GDM1 (cell line): ENCODE measurements at regions not wholly inside any gene's neighbourhood (a gene's known extent, or its start where the extent isn't known, plus 50 kb on each side); places are given as distances from the start of the nearest gene placed in this dataset.

Experiments
- DNase-seq: peaks from one replicate; lab custom pipeline; 2025; lab: John Stamatoyannopoulos, UW

DNA sequence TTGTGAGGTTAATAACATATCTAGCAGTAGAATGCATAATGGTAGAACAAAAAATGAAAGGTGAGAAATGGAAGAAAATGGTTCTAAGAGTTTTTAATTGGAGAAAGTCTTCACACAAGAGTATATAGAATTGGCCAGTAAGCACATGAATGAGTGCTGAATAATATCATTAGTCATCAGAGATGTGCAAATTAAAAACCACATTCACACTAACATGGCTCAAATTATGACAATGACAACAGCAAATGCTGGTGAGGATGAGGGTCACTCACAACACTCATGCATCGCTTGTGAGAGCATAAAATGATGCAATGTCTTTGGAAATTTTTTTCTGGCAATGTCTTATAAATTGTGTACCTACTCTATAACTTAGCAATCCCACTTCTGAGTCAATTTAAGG, 1355.4 kb upstream of the ACVR2A start:
- no peak for DNase-seq

- no peak for DNase-seq
These were observed 1363.2 kb upstream of the ACVR2A start for GRCh38 chr2:146481629-146482028.

GRCh38 chr2:146477383-146477782, 1367.4 kb upstream of the ACVR2A start:
- no peak for DNase-seq

DNA sequence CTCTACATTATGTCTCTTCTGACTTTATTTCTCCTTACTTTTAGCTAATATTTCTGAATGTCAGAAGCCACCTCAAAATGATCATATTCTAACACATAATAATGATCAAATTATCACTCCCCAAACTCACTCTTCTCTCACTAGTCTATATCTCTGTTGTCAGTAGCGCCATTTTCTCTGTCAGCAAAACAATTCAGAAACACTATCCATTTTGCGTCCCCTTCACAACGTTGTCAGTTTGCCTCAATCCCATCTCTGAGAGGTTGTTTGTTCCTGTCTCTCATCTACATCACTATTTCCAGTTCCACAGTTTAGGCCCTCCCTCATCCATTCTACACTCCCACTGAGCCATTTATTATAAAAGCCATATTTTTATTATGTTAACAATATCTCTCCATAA, 1376.3 kb upstream of the ACVR2A start:
- DNase-seq, result no peak

DNA sequence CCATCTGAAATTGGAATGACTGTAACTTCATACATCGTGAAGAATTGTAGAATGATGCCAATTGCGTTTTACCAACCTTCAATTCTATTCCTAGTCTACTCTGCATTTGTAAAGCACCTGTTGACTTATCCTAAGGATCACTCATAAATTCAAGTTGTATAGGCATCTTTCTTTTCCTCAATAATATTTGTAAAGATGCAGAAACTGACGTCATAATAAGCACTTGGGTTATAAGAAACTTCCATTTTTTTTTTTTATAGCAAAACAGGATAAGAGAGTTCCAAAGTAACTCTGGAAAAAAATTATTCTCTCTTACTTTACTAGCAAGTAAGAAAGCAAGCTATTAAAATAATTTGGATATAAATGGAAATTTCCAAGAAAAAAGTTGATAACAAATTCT, 1377.4 kb upstream of the ACVR2A start:
- DNase-seq, result no peak

GRCh38 chr2:146465460-146465859, 1379.4 kb upstream of the ACVR2A start:
- DNase-seq, result no peak

DNA sequence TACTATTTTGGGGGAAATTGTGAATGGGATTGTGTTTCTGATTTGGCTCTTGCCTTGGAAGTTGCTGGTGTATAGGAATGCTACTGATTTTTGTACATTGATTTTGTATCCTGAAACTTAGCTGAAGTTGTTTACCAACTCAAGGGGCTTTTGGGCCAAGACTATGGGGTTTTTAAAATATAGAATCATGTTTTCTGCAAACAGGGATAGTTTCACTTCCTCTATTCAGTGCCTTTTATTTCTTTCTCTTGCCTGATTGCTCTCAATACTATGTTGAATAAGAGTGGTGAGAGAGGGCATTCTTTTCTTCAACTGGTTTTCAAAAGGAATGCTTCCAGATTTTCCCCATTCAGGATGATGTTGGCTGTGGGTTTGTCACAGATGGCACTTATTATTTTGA, 1383.8 kb upstream of the ACVR2A start:
- DNase-seq, result no peak

DNA sequence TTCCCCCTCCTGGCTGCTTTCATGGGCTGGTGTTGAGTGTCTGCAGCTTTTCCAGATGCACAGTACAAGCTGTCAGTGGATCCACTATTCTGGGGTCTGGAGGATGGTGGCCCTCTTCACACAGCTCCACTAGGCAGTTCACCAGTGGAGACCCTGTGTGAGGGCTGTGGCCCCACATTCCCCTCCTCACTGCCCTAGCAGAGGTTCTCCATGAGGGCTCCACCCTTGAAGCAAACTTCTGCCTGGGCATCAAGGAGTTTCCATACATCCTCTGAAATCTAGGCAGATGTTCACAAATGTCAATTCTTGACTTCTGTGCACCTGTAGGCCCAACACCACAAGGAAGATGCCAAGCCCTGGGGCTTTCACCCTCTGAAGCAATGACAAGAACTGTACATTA, 1386.2 kb upstream of the ACVR2A start:
- no peak for DNase-seq

DNA sequence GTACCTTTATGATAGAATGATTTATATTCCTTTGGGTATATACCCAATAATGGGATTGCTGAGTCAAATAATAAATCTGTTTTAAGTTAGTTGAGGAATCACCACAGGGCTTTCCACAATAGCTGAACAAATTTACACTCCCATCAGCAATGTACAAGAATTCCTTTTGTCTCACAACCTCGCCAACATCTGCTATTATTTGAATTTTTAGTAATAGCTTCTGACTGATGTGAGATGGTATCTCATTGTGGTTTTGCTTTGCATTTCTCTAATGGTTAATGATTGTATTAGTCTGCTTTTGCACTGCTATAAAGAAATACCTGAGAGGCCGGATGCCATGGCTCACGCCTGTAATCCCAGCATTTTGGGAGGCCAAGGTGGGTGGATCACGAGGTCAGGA, 1387.6 kb upstream of the ACVR2A start:
- no peak for DNase-seq

- no peak for DNase-seq
These were observed 1389.5 kb upstream of the ACVR2A start for GRCh38 chr2:146455325-146455724.

- DNase-seq, result no peak
These were observed 1392.9 kb upstream of the ACVR2A start for GRCh38 chr2:146451972-146452371.

DNA sequence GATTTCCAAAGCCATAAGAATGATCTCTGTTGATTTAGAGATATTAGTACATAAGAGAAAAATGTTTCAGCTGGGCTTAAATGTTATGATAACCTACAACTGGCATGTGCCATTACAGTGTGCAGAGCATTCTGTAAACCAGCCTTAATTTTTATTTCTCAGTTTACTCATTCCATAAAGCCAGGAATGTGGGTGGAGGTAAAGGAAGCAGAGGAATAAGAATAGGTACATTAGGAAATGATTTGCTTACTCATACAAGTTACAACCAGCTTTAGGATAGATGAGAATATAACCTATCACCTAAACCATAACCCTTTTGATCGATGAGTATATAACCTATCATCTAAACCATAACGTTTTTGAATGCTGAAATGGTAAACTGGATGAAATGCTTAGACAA, 1394.7 kb upstream of the ACVR2A start:
- DNase-seq, result no peak

DNA sequence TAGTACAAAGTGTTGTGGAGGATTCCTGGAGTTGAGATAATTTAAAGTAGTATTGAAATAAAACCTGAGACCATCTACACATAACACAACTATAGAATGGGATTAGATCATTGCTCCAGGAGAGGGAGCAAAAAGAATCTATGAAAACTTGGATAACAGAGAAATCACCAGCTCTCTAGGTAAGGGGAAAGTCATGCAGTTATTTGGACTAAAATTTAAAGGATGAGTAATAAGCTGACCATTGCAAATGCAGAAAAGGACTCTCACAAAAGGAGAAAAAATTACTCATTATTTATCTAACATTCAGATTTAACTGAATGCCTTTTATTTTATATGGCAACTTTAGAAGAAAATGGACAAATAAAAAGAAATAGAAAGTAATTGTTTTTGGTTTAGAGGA, 1399.8 kb upstream of the ACVR2A start:
- no peak for DNase-seq

- DNase-seq, result no peak
These were observed 1400.7 kb upstream of the ACVR2A start for GRCh38 chr2:146444085-146444484.

DNA sequence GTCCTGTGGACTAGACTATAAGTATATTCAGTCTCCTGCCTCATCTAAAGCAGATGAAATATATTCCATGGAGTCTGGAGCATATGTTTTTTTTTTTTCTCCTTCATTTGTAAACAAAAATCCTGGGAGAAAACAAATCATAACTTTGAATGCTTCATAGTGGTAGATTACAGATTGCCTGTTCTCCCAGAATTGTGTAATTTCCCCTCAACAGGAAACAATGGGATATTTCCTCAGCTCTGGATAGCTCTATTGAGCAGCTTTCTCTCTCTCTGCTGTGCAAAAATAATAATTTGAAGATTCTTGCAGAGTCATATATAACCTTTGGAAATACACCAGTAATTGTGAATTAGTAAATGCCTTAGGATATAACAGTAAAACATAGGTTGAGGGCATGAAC, 1406.6 kb upstream of the ACVR2A start:
- no peak for DNase-seq

DNA sequence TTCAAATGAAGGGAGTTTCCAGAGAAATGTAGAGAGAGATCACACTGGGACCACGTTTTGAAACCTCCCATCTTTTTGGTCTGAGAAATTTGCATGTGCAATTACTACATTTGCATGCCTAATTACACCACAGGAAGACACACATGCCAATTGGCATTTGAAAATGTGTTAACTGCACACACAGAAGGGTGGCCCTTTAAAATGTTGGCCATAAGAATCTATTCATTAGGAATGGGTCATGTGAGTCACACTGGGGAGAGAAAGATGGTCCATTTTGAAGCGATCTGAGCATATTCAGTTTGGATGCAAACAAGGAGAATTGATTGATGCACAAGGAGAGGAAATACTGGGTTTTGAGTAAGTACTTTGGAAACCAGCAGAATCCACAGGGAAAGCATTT, 1407.1 kb upstream of the ACVR2A start:
- DNase-seq, result no peak

GRCh38 chr2:146433116-146433875, 1411.5 kb upstream of the ACVR2A start:
- DNase-seq, result no peak

DNA sequence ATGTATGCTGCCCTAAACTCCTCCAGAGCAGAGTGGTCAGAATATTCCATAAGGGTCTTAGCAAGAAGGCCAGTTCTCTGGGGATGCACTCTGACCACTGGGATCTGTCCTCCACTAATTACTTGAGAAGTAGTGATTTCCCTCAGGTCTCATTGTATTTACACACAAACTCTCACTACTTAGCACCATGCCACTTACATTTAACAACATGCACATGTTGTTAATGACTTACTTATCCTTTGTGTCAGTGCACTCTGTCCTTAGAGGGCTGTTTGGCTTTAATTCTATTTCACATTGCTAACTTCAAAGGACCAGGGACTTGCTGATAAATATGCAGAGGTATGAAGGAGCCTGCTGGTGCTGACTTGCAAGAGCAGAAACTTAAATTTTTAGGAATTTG, 1415.5 kb upstream of the ACVR2A start:
- DNase-seq, result no peak

GRCh38 chr2:146417942-146418341, 1426.9 kb upstream of the ACVR2A start:
- no peak for DNase-seq

GRCh38 chr2:146415291-146415690, 1429.5 kb upstream of the ACVR2A start:
- DNase-seq, result no peak

DNA sequence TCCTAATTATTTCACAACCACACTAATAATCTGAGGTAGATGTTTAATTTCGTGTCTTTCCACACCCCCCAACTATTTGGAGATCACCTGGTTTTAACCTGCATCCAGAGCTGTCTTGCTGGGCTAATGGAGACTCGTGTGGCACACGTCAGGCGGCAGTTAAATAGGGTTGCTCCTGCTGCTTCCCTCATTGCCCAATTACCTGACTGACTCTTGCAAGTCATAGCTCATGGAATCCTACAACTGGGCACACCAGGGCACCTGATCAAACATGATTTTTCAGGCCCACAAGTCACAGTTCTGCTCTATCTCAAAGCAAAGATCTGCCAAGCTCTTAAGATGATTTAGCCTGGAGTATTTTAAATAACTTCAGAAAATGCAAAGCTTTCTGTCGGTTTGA, 1430.4 kb upstream of the ACVR2A start:
- DNase-seq, result no peak

GRCh38 chr2:146413086-146413610, 1431.7 kb upstream of the ACVR2A start:
- DNase-seq, result no peak

GRCh38 chr2:146412625-146413024, 1432.2 kb upstream of the ACVR2A start:
- DNase-seq, result peak; percentile 11
